ENCODE measurements at regions not wholly inside any gene's neighbourhood (a gene's known extent, or its start where the extent isn't known, plus 50 kb on each side); places are given as distances from the start of the nearest gene placed in this dataset.

- no peak overlapping the region for H3K14ac ChIP-seq (ENCODE audit: insufficient read depth, low read length)
- Mint-ChIP-seq H3K9me3 (peaks cover 12 to 16% of the 10 kb centered on the region in 2 experiments; a peak in 4 of 5 replicates), H3K4me1 (peaks cover 10 to 12% of the 10 kb centered on the region in 2 experiments), H3K36me3 (ENCODE audit: insufficient read depth in 1 of 3, low read depth in 3 of 3) (peaks cover 0 to 11% (median 0%) of the 10 kb centered on the region in 3 experiments; a peak in 3 of 7 replicates), H3K27ac (no peak overlapping the region), H3K27me3 (ENCODE audit: low read depth) (no peaks in the 10 kb centered on the region), H3K4me3 (no peak overlapping the region)
- H3K4ac ChIP-seq (ENCODE audit: low read depth, low read length): no peak overlapping the region
- no peak overlapping the region for H4K5ac ChIP-seq (ENCODE audit: insufficient read length, low read depth, low read length)
- no peak overlapping the region for H3K56ac ChIP-seq (ENCODE audit: insufficient read length, low read depth, low read length)
- H3K9ac ChIP-seq (ENCODE audit: extremely low read depth, insufficient read length, low read length): no peak overlapping the region
- no peak overlapping the region for H3T11ph ChIP-seq (ENCODE audit: low read length)
- peak; percentile 45 for TF ChIP-seq CTCF (conservative IDR thresholded peaks at IDR 0.05)
- H3K79me1 ChIP-seq (ENCODE audit: insufficient read depth, low read depth, low read length, poor library complexity, severe bottlenecking): no peaks in the 10 kb centered on the region
- no CpG with 5 or more reads among the region's 1 CpG for whole genome bisulfite sequencing (ENCODE audit: extremely low coverage, insufficient read length, low lambda C conversion rate)
- no peak overlapping the region for H2AK5ac ChIP-seq (ENCODE audit: insufficient read length, low read length)
- no peaks in the 10 kb centered on the region for H4K20me1 ChIP-seq (ENCODE audit: control insufficient read depth, insufficient read depth, insufficient read length)
- no peak overlapping the region for H2BK120ac ChIP-seq (ENCODE audit: low read depth, low read length, poor library complexity, severe bottlenecking)
- peak; percentile 32 for DNase-seq
- H4K91ac ChIP-seq (ENCODE audit: insufficient read length, low read depth, low read length): no peak overlapping the region
- no peak overlapping the region for H2BK12ac ChIP-seq (ENCODE audit: insufficient read length, low read depth, low read length)
- no peaks in the 10 kb centered on the region for H3K4me1 ChIP-seq (ENCODE audit: insufficient read depth, low read length)
- no peak overlapping the region for H2AFZ ChIP-seq (ENCODE audit: low read length)
- H3K4me2 ChIP-seq (ENCODE audit: insufficient read depth, insufficient read length, low read length): no peak overlapping the region
- no peaks in the 10 kb centered on the region for H3K79me2 ChIP-seq (ENCODE audit: insufficient read depth, low read length)
- no peak overlapping the region for H2BK5ac ChIP-seq (ENCODE audit: insufficient read length, low read length)
- H3K9me3 ChIP-seq (ENCODE audit: control insufficient read depth, low read depth, low read length): no peaks in the 10 kb centered on the region
- H4K8ac ChIP-seq (replicated peaks; ENCODE audit: insufficient read length, low read depth, low read length): no peak overlapping the region
- no peak overlapping the region for H3K18ac ChIP-seq (ENCODE audit: insufficient read length, low read depth, low read length)
- no peaks in the 10 kb centered on the region for H3K23me2 ChIP-seq (ENCODE audit: insufficient read length, low read depth, low read length, poor library complexity, severe bottlenecking)
- H2BK15ac ChIP-seq (ENCODE audit: low read depth, low read length): no peak overlapping the region
- no peak overlapping the region for H3K23ac ChIP-seq (ENCODE audit: insufficient read length, low read depth, low read length)
- no peaks in the 10 kb centered on the region for H3K27me3 ChIP-seq (ENCODE audit: insufficient read depth, low read length)
- no peak overlapping the region for H3K27ac ChIP-seq (ENCODE audit: insufficient read length, low read depth, low read length)
- H2BK20ac ChIP-seq (ENCODE audit: low read depth, low read length, poor library complexity, severe bottlenecking): no peak overlapping the region
Observed at GRCh38 chr4:62162606-62163005, 962.5 kb downstream of the ADGRL3 start.

All from H9 (cell line).